ENCODE measurements at regions not wholly inside any gene's neighbourhood (a gene's known extent, or its start where the extent isn't known, plus 50 kb on each side); places are given as distances from the start of the nearest gene placed in this dataset.

- no peaks in the 10 kb centered on the region for H3K4me1 ChIP-seq
- H3K36me3 ChIP-seq: no peaks in the 10 kb centered on the region
- DNase-seq: no peak
- H3K9me3 ChIP-seq: no peaks in the 10 kb centered on the region
- TF ChIP-seq CTCF (IDR thresholded peaks at IDR 0.05): no peak
- no peak overlapping the region for H3K27ac ChIP-seq
- ATAC-seq: no peak
- intact Hi-C loops (cut with DNase I): no loop called here
- H3K27me3 ChIP-seq (ENCODE audit: low read depth): no peaks in the 10 kb centered on the region
- no peak overlapping the region for H3K4me3 ChIP-seq
These were observed 293.4 kb downstream of the CDK5RAP2 start for GRCh38 chr9:120286530-120286929.

- no peak overlapping the region for H3K4me3 ChIP-seq
- no peaks in the 10 kb centered on the region for H3K36me3 ChIP-seq
- DNase-seq: no peak
- ATAC-seq: no peak
- H3K9me3 ChIP-seq: no peaks in the 10 kb centered on the region
- no peak for TF ChIP-seq CTCF (IDR thresholded peaks at IDR 0.05)
- no peak overlapping the region for H3K27ac ChIP-seq
- intact Hi-C loops (cut with DNase I): no loop called here
- H3K4me1 ChIP-seq: no peaks in the 10 kb centered on the region
- no peaks in the 10 kb centered on the region for H3K27me3 ChIP-seq (ENCODE audit: low read depth)
These were observed 295.1 kb downstream of the CDK5RAP2 start for GRCh38 chr9:120284821-120285220.

GRCh38 chr9:120281665-120282064, 298.3 kb downstream of the CDK5RAP2 start:
- ATAC-seq: no peak
- intact Hi-C loops (cut with DNase I): no loop called here
- no peak overlapping the region for H3K27ac ChIP-seq

GRCh38 chr9:120267929-120268328, 312.0 kb downstream of the CDK5RAP2 start:
- DNase-seq (no peak), ATAC-seq (no peak)
- intact Hi-C loops (cut with DNase I): no loop called here
- Histone ChIP-seq H3K36me3 (no peaks in the 10 kb centered on the region), H3K9me3 (no peaks in the 10 kb centered on the region), H3K4me3 (no peak overlapping the region), H3K27me3 (ENCODE audit: low read depth) (no peaks in the 10 kb centered on the region), H3K4me1 (no peaks in the 10 kb centered on the region), H3K27ac (no peak overlapping the region)
- TF ChIP-seq CTCF (IDR thresholded peaks at IDR 0.05): no peak

More at GRCh38 chr9:120281665-120282064, 298.3 kb downstream of the CDK5RAP2 start:
- H3K4me1 ChIP-seq: no peaks in the 10 kb centered on the region
- H3K4me3 ChIP-seq: no peak overlapping the region
- no peak for TF ChIP-seq CTCF (IDR thresholded peaks at IDR 0.05)
- no peaks in the 10 kb centered on the region for H3K27me3 ChIP-seq (ENCODE audit: low read depth)
- H3K9me3 ChIP-seq: no peaks in the 10 kb centered on the region
- no peaks in the 10 kb centered on the region for H3K36me3 ChIP-seq
- no peak for DNase-seq

- Histone ChIP-seq H3K9me3 (no peaks in the 10 kb centered on the region), H3K27ac (no peak overlapping the region), H3K27me3 (ENCODE audit: low read depth) (no peaks in the 10 kb centered on the region), H3K4me1 (no peaks in the 10 kb centered on the region), H3K36me3 (no peaks in the 10 kb centered on the region), H3K4me3 (no peak overlapping the region)
- DNase-seq (no peak), ATAC-seq (no peak)
- TF ChIP-seq CTCF (IDR thresholded peaks at IDR 0.05): no peak
- intact Hi-C loops (cut with DNase I): no loop called here
These were observed 314.2 kb downstream of the CDK5RAP2 start for GRCh38 chr9:120265791-120266190.

DNA sequence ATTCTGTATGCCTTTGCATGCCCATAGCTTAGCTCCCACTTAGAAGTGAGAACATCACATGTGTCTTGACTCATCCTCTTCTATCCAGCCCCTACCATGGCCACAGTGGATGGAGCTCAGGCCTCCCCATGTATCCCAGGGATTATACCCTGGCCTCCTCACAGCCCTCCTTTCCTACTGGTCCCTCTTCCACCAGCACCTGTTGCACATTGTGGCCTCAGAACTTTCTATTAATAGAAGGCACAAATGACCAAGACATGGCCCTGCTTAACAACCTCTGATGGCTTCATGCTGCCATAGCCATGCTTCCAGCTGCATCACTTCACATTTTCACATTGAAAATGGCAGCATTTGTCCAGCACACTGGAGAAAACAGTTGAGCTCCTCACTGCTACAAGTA, 315.4 kb downstream of the CDK5RAP2 start:
- H3K27me3 ChIP-seq (ENCODE audit: low read depth): no peaks in the 10 kb centered on the region
- no peak overlapping the region for H3K27ac ChIP-seq
- intact Hi-C loops (cut with DNase I): no loop called here
- no peaks in the 10 kb centered on the region for H3K36me3 ChIP-seq
- DNase-seq (no peak), ATAC-seq (no peak)
- H3K4me1 ChIP-seq: no peaks in the 10 kb centered on the region
- TF ChIP-seq CTCF (IDR thresholded peaks at IDR 0.05): no peak
- no peaks in the 10 kb centered on the region for H3K9me3 ChIP-seq
- no peak overlapping the region for H3K4me3 ChIP-seq
